GM06990 (cell line): ENCODE measurements at regions not wholly inside any gene's neighbourhood (a gene's known extent, or its start where the extent isn't known, plus 50 kb on each side); places are given as distances from the start of the nearest gene placed in this dataset.

Source experiments
- DNase-seq: peaks from one replicate; pipeline ENCODE4 v3.0.0-alpha.2; 2011; ENCODE audit not compliant: insufficient read length; ENCODE audit errors: extremely low read depth
- H3K27me3 ChIP-seq: replicated peaks from 2 replicates; pipeline ENCODE4 v1.6.0; 2011; ENCODE audit warnings: low read length; ENCODE audit not compliant: control insufficient read depth, insufficient read depth
- H3K36me3 ChIP-seq: 2 replicates; pipeline ENCODE4 v1.5.1; 2011; ENCODE audit warnings: low read length; ENCODE audit not compliant: control insufficient read depth, insufficient read depth
- H3K4me3 ChIP-seq: replicated peaks from 2 replicates; pipeline ENCODE4 v1.5.1; 2011; ENCODE audit warnings: low read depth, mild to moderate bottlenecking, control low read depth, low read length
- CTCF ChIP-seq: IDR thresholded peaks from 2 replicates; pipeline ENCODE4 v1.5.1; 2011; ENCODE audit warnings: low read length, control low read depth, mild to moderate bottlenecking, inconsistent platforms; ENCODE audit not compliant: insufficient read depth, poor library complexity, severe bottlenecking

DNA sequence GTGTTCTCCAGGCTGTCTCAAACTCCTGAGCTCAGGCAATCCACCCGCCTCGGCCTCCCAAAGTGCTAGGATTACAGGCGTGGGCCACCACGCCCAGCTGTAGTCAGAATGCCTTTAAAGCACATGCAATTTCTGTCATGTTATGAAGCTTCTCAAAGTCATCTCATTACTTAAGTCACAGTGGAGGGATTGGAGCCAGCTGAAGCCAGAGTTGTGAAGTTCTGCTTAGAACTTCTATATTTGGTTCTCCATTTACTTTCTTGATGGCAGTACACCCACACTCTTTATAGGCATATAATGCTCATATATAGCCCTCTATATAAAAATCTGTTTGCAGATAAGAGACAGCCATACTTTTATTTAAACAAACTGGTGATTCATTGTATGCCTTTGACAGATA lies 68.8 kb upstream of the CWC22 start:
- no peak for DNase-seq
- TF ChIP-seq CTCF = no peak
- H3K4me3 ChIP-seq = no peak overlapping the region

DNA sequence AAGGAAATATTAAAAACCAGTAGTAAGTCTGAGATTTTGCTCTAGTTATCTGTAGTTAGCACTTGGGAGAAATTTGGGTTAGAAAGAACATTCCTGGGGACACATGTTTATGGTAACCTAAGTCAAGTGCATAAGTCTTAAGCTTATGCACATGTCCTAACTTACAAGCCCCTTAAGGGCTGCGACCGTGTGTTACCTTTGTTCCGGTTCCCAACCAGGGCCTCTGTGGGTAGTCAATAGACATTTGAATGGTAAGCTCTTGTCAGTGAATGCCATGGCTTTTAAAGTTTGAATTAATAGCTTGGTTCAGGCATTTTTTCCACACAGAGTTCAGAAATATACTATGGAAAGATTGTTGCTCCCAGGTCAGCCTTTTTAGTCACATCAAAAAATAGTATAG lies 64.7 kb upstream of the CWC22 start:
- TF ChIP-seq CTCF = no peak
- no peak for DNase-seq
- no peaks in the 10 kb centered on the region for H3K36me3 ChIP-seq
- H3K27me3 ChIP-seq = no peaks in the 10 kb centered on the region
- no peak overlapping the region for H3K4me3 ChIP-seq

More for the DNA sequence above, 68.8 kb upstream of the CWC22 start:
- no peaks in the 10 kb centered on the region for H3K36me3 ChIP-seq
- no peaks in the 10 kb centered on the region for H3K27me3 ChIP-seq

- no peaks in the 10 kb centered on the region for H3K27me3 ChIP-seq
- DNase-seq = no peak
- TF ChIP-seq CTCF = no peak
- H3K4me3 ChIP-seq = no peak overlapping the region
- no peaks in the 10 kb centered on the region for H3K36me3 ChIP-seq
Observed at GRCh38 chr2:180063494-180064092, 56.5 kb upstream of the CWC22 start.

- Histone ChIP-seq H3K27me3 (no peaks in the 10 kb centered on the region), H3K36me3 (no peaks in the 10 kb centered on the region), H3K4me3 (no peak overlapping the region)
- no peak for TF ChIP-seq CTCF
- no peak for DNase-seq
Observed at GRCh38 chr2:180062178-180062577, 55.1 kb upstream of the CWC22 start.

- DNase-seq = no peak
- TF ChIP-seq CTCF = no peak
- Histone ChIP-seq H3K27me3 (no peaks in the 10 kb centered on the region), H3K4me3 (no peak overlapping the region), H3K36me3 (no peaks in the 10 kb centered on the region)
Observed at GRCh38 chr2:180061546-180061945, 54.4 kb upstream of the CWC22 start.

DNA sequence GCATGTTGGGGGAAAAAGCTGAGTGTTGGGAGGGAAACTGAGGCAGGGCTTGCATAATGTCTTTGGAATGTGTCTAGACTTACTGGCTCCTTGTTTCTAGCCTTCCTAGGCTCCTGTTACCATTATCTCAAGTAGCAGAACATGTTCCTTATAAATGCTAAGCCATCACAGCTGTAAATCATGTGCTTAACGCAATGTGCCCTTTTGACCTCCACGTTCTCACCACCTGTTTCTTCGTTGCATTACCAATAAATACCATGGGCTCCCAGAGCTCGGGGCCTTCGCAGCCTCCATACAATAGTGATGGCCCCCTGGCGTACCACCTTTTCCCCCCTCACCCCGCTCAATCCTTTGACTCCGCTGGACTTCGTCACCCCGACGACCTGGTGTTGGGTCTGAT lies 54.0 kb upstream of the CWC22 start:
- H3K36me3 ChIP-seq = no peaks in the 10 kb centered on the region
- DNase-seq = no peak
- no peak for TF ChIP-seq CTCF
- no peaks in the 10 kb centered on the region for H3K27me3 ChIP-seq
- H3K4me3 ChIP-seq = no peak overlapping the region
